ENCODE measurements at regions not wholly inside any gene's neighbourhood (a gene's known extent, or its start where the extent isn't known, plus 50 kb on each side); places are given as distances from the start of the nearest gene placed in this dataset.

DNA sequence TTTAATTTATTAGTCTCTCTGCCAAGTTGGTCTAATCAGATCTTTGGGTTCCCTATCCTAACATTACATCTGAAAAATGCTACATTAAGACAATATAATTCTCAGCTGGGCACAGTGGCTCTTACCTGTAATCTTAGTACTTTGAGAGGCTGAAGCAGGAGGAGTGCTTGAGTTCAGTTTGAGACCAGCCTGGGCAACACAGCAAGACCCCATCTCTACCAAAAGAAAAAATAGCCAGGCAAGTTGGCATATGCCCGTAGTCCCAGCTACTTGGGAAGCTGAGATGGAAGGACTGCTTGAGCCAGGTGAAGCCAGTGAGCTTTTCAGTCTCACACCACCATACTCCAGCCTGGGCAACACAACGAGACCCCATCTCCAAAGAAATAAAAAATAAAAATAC is 95.0 kb downstream of the KLF12 start (continued):
- TF ChIP-seq TCF4 (CRISPR knock-in tag; IDR thresholded peaks at IDR 0.05; ENCODE audit: borderline replicate concordance) (no peak), PPARA (CRISPR knock-in tag; IDR thresholded peaks at IDR 0.05; ENCODE audit: borderline replicate concordance) (no peak), ZC3H10 (CRISPR knock-in tag; IDR thresholded peaks at IDR 0.05) (no peak), ZFP30 (CRISPR knock-in tag; IDR thresholded peaks at IDR 0.05) (no peak), ZNF70 (CRISPR knock-in tag; IDR thresholded peaks at IDR 0.05) (no peak), OSR1 (CRISPR knock-in tag; IDR thresholded peaks at IDR 0.05) (no peak), ZNF8 (CRISPR knock-in tag; IDR thresholded peaks at IDR 0.05) (no peak)

DNA sequence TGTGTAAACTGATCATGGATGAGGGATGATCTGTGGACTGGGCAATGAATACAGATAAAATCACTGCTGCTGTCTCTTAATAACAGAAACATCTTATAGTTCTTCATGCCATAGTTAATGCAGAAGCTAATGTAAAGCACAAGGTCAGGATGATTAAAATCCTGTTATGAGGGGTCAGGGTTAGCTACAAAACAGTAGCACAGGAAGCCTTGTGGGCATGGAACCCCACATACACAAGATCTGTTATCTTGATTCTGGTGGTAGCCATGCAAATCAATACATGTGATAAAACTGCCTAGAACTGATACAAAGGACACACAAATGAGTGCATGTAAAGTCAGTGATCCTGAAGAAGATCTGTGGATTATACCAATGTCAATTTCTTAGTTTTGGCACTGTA is 96.4 kb downstream of the KLF12 start:
- ATAC-seq = no peak
- no peak for TF ChIP-seq ISL1 (CRISPR knock-in tag; IDR thresholded peaks at IDR 0.05)
- TF ChIP-seq, protein P1, sequence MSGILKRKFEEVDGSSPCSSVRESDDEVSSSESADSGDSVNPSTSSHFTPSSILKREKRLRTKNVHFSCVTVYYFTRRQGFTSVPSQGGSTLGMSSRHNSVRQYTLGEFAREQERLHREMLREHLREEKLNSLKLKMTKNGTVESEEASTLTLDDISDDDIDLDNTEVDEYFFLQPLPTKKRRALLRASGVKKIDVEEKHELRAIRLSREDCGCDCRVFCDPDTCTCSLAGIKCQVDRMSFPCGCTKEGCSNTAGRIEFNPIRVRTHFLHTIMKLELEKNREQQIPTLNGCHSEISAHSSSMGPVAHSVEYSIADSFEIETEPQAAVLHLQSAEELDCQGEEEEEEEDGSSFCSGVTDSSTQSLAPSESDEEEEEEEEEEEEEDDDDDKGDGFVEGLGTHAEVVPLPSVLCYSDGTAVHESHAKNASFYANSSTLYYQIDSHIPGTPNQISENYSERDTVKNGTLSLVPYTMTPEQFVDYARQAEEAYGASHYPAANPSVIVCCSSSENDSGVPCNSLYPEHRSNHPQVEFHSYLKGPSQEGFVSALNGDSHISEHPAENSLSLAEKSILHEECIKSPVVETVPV (CRISPR knock-in tag; IDR thresholded peaks at IDR 0.05) = no peak
- TF ChIP-seq ZFP30 (CRISPR knock-in tag; IDR thresholded peaks at IDR 0.05) = no peak
- no peak for TF ChIP-seq ZNF70 (CRISPR knock-in tag; IDR thresholded peaks at IDR 0.05)
- no peak for TF ChIP-seq TOX (CRISPR knock-in tag; IDR thresholded peaks at IDR 0.05; ENCODE audit: borderline replicate concordance)
- no peak for TF ChIP-seq TCF4 (CRISPR knock-in tag; IDR thresholded peaks at IDR 0.05; ENCODE audit: borderline replicate concordance)
- TF ChIP-seq, protein P2, sequence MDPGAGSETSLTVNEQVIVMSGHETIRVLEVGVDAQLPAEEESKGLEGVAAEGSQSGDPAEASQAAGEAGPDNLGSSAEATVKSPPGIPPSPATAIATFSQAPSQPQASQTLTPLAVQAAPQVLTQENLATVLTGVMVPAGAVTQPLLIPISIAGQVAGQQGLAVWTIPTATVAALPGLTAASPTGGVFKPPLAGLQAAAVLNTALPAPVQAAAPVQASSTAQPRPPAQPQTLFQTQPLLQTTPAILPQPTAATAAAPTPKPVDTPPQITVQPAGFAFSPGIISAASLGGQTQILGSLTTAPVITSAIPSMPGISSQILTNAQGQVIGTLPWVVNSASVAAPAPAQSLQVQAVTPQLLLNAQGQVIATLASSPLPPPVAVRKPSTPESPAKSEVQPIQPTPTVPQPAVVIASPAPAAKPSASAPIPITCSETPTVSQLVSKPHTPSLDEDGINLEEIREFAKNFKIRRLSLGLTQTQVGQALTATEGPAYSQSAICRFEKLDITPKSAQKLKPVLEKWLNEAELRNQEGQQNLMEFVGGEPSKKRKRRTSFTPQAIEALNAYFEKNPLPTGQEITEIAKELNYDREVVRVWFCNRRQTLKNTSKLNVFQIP (CRISPR knock-in tag; IDR thresholded peaks at IDR 0.05; ENCODE audit: borderline replicate concordance, low read depth) = no peak
- no peak for TF ChIP-seq ZNF8 (CRISPR knock-in tag; IDR thresholded peaks at IDR 0.05)
- TF ChIP-seq GLIS3 (CRISPR knock-in tag; IDR thresholded peaks at IDR 0.05) = no peak
- TF ChIP-seq ARNTL (CRISPR knock-in tag; IDR thresholded peaks at IDR 0.05; ENCODE audit: borderline replicate concordance, low read depth) = no peak
- TF ChIP-seq RARB (CRISPR knock-in tag; IDR thresholded peaks at IDR 0.05) = no peak
- TF ChIP-seq, protein P3, sequence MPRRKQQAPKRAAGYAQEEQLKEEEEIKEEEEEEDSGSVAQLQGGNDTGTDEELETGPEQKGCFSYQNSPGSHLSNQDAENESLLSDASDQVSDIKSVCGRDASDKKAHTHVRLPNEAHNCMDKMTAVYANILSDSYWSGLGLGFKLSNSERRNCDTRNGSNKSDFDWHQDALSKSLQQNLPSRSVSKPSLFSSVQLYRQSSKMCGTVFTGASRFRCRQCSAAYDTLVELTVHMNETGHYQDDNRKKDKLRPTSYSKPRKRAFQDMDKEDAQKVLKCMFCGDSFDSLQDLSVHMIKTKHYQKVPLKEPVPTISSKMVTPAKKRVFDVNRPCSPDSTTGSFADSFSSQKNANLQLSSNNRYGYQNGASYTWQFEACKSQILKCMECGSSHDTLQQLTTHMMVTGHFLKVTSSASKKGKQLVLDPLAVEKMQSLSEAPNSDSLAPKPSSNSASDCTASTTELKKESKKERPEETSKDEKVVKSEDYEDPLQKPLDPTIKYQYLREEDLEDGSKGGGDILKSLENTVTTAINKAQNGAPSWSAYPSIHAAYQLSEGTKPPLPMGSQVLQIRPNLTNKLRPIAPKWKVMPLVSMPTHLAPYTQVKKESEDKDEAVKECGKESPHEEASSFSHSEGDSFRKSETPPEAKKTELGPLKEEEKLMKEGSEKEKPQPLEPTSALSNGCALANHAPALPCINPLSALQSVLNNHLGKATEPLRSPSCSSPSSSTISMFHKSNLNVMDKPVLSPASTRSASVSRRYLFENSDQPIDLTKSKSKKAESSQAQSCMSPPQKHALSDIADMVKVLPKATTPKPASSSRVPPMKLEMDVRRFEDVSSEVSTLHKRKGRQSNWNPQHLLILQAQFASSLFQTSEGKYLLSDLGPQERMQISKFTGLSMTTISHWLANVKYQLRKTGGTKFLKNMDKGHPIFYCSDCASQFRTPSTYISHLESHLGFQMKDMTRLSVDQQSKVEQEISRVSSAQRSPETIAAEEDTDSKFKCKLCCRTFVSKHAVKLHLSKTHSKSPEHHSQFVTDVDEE (CRISPR knock-in tag; IDR thresholded peaks at IDR 0.05) = no peak
- no peak for TF ChIP-seq PPARA (CRISPR knock-in tag; IDR thresholded peaks at IDR 0.05; ENCODE audit: borderline replicate concordance)
- no peak for TF ChIP-seq BACH2 (CRISPR knock-in tag; IDR thresholded peaks at IDR 0.05; ENCODE audit: borderline replicate concordance)
- TF ChIP-seq OSR1 (CRISPR knock-in tag; IDR thresholded peaks at IDR 0.05) = no peak
- TF ChIP-seq SNAI2 (CRISPR knock-in tag; IDR thresholded peaks at IDR 0.05) = no peak
- TF ChIP-seq, protein P4, sequence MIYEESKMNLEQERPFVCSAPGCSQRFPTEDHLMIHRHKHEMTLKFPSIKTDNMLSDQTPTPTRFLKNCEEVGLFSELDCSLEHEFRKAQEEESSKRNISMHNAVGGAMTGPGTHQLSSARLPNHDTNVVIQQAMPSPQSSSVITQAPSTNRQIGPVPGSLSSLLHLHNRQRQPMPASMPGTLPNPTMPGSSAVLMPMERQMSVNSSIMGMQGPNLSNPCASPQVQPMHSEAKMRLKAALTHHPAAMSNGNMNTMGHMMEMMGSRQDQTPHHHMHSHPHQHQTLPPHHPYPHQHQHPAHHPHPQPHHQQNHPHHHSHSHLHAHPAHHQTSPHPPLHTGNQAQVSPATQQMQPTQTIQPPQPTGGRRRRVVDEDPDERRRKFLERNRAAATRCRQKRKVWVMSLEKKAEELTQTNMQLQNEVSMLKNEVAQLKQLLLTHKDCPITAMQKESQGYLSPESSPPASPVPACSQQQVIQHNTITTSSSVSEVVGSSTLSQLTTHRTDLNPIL (CRISPR knock-in tag; IDR thresholded peaks at IDR 0.05; ENCODE audit: low read depth) = no peak
- TF ChIP-seq, protein P5, sequence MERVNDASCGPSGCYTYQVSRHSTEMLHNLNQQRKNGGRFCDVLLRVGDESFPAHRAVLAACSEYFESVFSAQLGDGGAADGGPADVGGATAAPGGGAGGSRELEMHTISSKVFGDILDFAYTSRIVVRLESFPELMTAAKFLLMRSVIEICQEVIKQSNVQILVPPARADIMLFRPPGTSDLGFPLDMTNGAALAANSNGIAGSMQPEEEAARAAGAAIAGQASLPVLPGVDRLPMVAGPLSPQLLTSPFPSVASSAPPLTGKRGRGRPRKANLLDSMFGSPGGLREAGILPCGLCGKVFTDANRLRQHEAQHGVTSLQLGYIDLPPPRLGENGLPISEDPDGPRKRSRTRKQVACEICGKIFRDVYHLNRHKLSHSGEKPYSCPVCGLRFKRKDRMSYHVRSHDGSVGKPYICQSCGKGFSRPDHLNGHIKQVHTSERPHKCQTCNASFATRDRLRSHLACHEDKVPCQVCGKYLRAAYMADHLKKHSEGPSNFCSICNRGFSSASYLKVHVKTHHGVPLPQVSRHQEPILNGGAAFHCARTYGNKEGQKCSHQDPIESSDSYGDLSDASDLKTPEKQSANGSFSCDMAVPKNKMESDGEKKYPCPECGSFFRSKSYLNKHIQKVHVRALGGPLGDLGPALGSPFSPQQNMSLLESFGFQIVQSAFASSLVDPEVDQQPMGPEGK (CRISPR knock-in tag; IDR thresholded peaks at IDR 0.05; ENCODE audit: borderline replicate concordance) = no peak
- no peak for TF ChIP-seq CSDC2 (CRISPR knock-in tag; IDR thresholded peaks at IDR 0.05)
- TF ChIP-seq ZFP3 (CRISPR knock-in tag; IDR thresholded peaks at IDR 0.05) = no peak

DNA sequence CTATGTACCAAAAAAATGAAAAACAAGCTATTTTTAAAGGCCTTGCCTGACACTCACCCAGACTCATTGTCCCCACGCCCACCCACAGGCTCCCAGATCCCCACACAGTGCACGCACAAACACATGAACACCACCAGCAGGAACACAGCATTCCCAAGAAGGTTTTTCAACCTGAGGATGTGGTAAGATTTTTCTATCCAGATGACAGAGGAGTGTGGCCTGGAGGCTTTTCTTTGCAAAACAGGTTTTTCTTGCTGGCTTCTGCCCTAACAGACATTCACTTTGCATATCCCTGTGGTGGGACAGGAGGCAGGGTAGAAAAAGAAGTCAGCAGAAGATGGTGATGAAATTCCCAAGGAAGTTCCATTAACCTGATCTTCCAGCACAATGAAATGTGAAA is 97.8 kb downstream of the KLF12 start:
- ATAC-seq = no peak
- TF ChIP-seq GLIS3 (CRISPR knock-in tag; IDR thresholded peaks at IDR 0.05) = no peak
- no peak for TF ChIP-seq TCF4 (CRISPR knock-in tag; IDR thresholded peaks at IDR 0.05; ENCODE audit: borderline replicate concordance)
- no peak for TF ChIP-seq SNAI2 (CRISPR knock-in tag; IDR thresholded peaks at IDR 0.05)
